Testis (tissue), 2 donors: ENCODE measurements at regions not wholly inside any gene's neighbourhood (a gene's known extent, or its start where the extent isn't known, plus 50 kb on each side); places are given as distances from the start of the nearest gene placed in this dataset.

Experiments
- CTCF ChIP-seq, 3 experiments: fragments of 450-650 bp in 2 of 3; fragments of 200-600 bp in 1 of 3; sonication (generic) in 1 of 3; IDR thresholded peaks; one replicate each; pipeline ENCODE4 v1.5.1; 2016 to 2019; ENCODE audit warnings: antibody characterized with exemption in 3 of 3, mild to moderate bottlenecking in 2 of 3, moderate library complexity in 1 of 3
- POLR2A ChIP-seq: fragments of 450-650 bp; IDR thresholded peaks from one replicate; pipeline ENCODE4 v1.6.1; 2017; ENCODE audit warnings: antibody characterized with exemption, mild to moderate bottlenecking, moderate library complexity

GRCh38 chr14:71666571-71667145 is 265.6 kb upstream of the RGS6 start:
- TF ChIP-seq CTCF (IDR thresholded peaks at IDR 0.05) = no peak
- TF ChIP-seq POLR2A = no peak
